Naive B cell (primary cell): ENCODE measurements at regions not wholly inside any gene's neighbourhood (a gene's known extent, or its start where the extent isn't known, plus 50 kb on each side); places are given as distances from the start of the nearest gene placed in this dataset.

Source experiments
- ATAC-seq, 2 donors: fragments of 150-1000 bp; cut with Tn5 transposase; 2 replicates each; pipeline ENCODE4 v1.10.0; 2021; ENCODE audit warnings: low read depth in 2 of 2, mild to moderate bottlenecking in 2 of 2, moderate library complexity in 2 of 2
- DNase-seq: peaks from one replicate; pipeline ENCODE4 v3.0.0; 2022
- H3K27ac Mint-ChIP-seq, 6 donors: one replicate each; pipeline ENCODE4 v1.8.0; 2020 to 2022; ENCODE audit warnings: mild to moderate bottlenecking in 6 of 6, mixed read lengths in 6 of 6, moderate library complexity in 5 of 6, inconsistent platforms in 2 of 6
- H3K27me3 Mint-ChIP-seq, 3 donors: one replicate each; pipeline ENCODE4 v1.8.0; 2021 to 2022; ENCODE audit warnings: mixed read lengths in 3 of 3, mild to moderate bottlenecking in 1 of 3
- H3K36me3 Mint-ChIP-seq, 2 donors: one replicate each; pipeline ENCODE4 v1.8.0; 2020 to 2022; ENCODE audit warnings: mixed read lengths in 2 of 2, inconsistent platforms in 1 of 2, mild to moderate bottlenecking in 1 of 2
- H3K4me1 Mint-ChIP-seq, 3 donors: one replicate each; pipeline ENCODE4 v1.8.0; 2020 to 2022; ENCODE audit warnings: mixed read lengths in 3 of 3, inconsistent platforms in 1 of 3, mild to moderate bottlenecking in 1 of 3, moderate library complexity in 1 of 3
- H3K4me3 Mint-ChIP-seq, 8 donors: one replicate each; pipeline ENCODE4 v1.8.0; 2020 to 2022; ENCODE audit warnings: mild to moderate bottlenecking in 8 of 8, mixed read lengths in 8 of 8, moderate library complexity in 8 of 8, inconsistent platforms in 2 of 8
- H3K9me3 Mint-ChIP-seq, 7 donors: one replicate each; pipeline ENCODE4 v1.8.0; 2020 to 2022; ENCODE audit warnings: mixed read lengths in 7 of 7, mild to moderate bottlenecking in 5 of 7, inconsistent platforms in 2 of 7, moderate library complexity in 1 of 7

- no peak for ATAC-seq
- H3K4me1 Mint-ChIP-seq, result no peaks in the 10 kb centered on the region
- DNase-seq, result no peak
- peaks cover 0 to 2% (median 0%) of the 10 kb centered on the region in 7 donors for H3K9me3 Mint-ChIP-seq
- H3K27ac Mint-ChIP-seq, result no peak overlapping the region
- H3K4me3 Mint-ChIP-seq, result no peak overlapping the region
- peaks cover 0 to 6% (median 0%) of the 10 kb centered on the region in 3 donors for H3K27me3 Mint-ChIP-seq
- H3K36me3 Mint-ChIP-seq, result no peaks in the 10 kb centered on the region
Observed at GRCh38 chr5:120012431-120012830, 383.1 kb downstream of the FAM170A start.

GRCh38 chr5:120014535-120014934, 385.2 kb downstream of the FAM170A start:
- no peak for ATAC-seq
- DNase-seq, result no peak
- Mint-ChIP-seq H3K36me3 (no peaks in the 10 kb centered on the region), H3K4me1 (no peaks in the 10 kb centered on the region), H3K9me3 (peaks cover 0 to 2% (median 0%) of the 10 kb centered on the region in 7 donors), H3K4me3 (no peak overlapping the region), H3K27me3 (peaks cover 0 to 6% (median 0%) of the 10 kb centered on the region in 3 donors), H3K27ac (no peak overlapping the region)

- H3K9me3 Mint-ChIP-seq, result peaks cover 0 to 4% (median 0%) of the 10 kb centered on the region in 7 donors
- no peaks in the 10 kb centered on the region for H3K4me1 Mint-ChIP-seq
- peaks cover 0 to 6% (median 0%) of the 10 kb centered on the region in 3 donors for H3K27me3 Mint-ChIP-seq
- no peak overlapping the region for H3K4me3 Mint-ChIP-seq
- ATAC-seq (no peak), DNase-seq (no peak)
- H3K27ac Mint-ChIP-seq, result no peak overlapping the region
- no peaks in the 10 kb centered on the region for H3K36me3 Mint-ChIP-seq
Observed at GRCh38 chr5:120016717-120017382, 387.5 kb downstream of the FAM170A start.

- ATAC-seq, result no peak
- Mint-ChIP-seq H3K27ac (no peak overlapping the region), H3K36me3 (no peaks in the 10 kb centered on the region), H3K4me1 (no peaks in the 10 kb centered on the region), H3K4me3 (no peak overlapping the region), H3K27me3 (peaks cover 0 to 6% (median 0%) of the 10 kb centered on the region in 3 donors), H3K9me3 (peaks cover 0 to 6% (median 0%) of the 10 kb centered on the region in 7 donors)
- DNase-seq, result no peak
Observed at GRCh38 chr5:120017513-120017912, 388.2 kb downstream of the FAM170A start.

DNA sequence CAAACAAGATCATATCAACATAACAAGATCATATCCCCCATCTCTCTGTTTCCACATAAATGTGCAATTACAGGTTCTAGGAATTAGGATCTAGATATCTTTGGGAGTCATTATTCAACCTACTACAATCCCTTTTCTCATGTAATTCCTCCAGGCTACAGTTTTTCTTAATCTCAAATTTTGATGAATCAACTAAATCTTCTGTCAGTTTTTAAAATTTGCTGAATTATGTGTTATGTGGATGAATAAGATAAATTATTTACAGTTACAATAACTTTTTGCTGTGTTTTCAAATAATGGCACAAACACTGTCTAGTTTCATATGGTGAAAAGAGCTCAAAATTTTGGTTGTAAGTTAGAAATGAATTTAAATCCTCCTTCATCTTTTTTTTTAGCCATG, 405.8 kb downstream of the FAM170A start:
- no peak overlapping the region for H3K4me3 Mint-ChIP-seq
- ATAC-seq (no peak), DNase-seq (no peak)
- peaks cover 0 to 5% (median 2%) of the 10 kb centered on the region in 7 donors for H3K9me3 Mint-ChIP-seq
- H3K27ac Mint-ChIP-seq, result no peak overlapping the region
- peaks cover 0 to 5% (median 0%) of the 10 kb centered on the region in 3 donors for H3K27me3 Mint-ChIP-seq
- no peaks in the 10 kb centered on the region for H3K4me1 Mint-ChIP-seq
- H3K36me3 Mint-ChIP-seq, result no peaks in the 10 kb centered on the region

DNA sequence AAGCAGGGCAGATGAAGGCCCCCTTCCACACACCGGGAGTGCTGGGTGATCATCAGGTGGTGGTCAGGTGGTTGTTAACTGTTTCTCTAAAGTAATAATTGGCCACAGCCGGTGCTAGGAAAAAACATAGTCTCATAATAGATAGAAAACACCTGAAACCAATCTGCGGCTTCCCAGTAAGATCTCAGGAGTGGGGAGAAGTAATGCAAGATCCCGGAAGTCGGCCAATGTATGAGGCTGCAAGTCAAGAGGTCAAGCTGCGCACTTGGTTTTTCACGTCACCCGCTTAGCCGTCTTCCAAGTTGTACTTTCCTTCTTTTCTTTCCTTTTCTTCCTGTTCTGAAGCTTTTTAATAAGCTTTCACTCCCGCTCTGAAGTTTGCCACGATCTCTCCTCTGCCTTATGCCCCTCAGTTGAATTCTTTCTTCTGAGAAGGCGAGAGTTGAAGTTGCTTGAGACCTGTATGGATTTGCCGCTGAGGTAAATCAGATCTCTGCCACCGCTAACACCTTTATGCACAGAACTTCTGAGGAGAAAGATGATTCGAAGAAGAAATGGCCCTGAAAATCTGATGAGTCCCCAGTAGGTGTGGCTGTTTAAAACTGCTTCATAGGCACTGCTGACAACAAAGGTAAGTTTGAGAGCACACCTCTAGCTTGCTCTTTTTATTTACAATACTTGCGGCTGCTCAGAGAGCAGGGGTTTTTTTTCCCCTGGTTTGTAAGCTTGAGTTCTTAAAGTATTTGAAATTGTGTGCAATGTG, 406.6 kb downstream of the FAM170A start:
- no peak for ATAC-seq
- no peaks in the 10 kb centered on the region for H3K4me1 Mint-ChIP-seq

DNA sequence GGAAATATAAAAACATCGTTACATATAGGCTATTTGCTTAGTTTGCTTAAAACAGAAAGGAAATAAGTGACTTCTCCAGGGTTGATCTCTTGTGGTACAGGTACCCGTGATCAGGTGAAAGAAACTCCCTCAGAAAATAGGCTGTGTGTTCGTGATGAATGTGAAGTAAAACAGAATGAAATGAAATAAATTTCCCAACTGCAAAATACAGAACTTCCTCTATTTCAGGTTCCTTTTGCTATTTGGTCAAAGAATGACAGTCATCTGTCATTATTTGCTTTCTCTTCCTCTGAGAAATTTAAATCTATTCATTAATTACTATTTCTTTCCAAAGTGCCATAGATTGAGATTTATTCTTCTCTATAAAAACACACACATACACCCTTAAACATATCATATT, 408.1 kb downstream of the FAM170A start:
- no peaks in the 10 kb centered on the region for H3K4me1 Mint-ChIP-seq
- no peak overlapping the region for H3K4me3 Mint-ChIP-seq
- H3K27ac Mint-ChIP-seq, result no peak overlapping the region
- H3K27me3 Mint-ChIP-seq, result peaks cover 0 to 5% (median 0%) of the 10 kb centered on the region in 3 donors
- no peaks in the 10 kb centered on the region for H3K36me3 Mint-ChIP-seq
- DNase-seq (no peak), ATAC-seq (no peak)
- peaks cover 0 to 5% (median 0%) of the 10 kb centered on the region in 7 donors for H3K9me3 Mint-ChIP-seq

More for the DNA sequence above, 406.6 kb downstream of the FAM170A start:
- no peak for DNase-seq
- peaks cover 0 to 5% (median 0%) of the 10 kb centered on the region in 3 donors for H3K27me3 Mint-ChIP-seq
- H3K27ac Mint-ChIP-seq, result no peak overlapping the region
- no peak overlapping the region for H3K4me3 Mint-ChIP-seq
- H3K9me3 Mint-ChIP-seq, result peaks cover 0 to 5% (median 2%) of the 10 kb centered on the region in 7 donors
- no peaks in the 10 kb centered on the region for H3K36me3 Mint-ChIP-seq

DNA sequence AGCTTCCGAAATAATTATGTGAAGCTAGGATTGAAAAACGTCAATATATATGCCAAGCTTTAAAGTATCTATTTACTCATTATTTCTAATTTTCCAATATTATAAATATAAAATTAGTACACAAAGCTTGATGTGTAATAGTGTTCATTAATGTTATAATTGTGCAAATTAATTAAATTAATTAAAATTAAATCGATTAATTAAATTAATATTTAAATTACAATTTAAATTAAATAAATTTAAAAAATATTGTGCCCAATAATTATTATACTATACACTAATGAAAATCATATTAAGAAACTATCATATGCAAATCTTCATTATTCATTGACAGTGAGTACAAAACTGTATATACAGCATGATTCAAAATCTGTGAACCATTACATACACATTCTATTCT, 409.8 kb downstream of the FAM170A start:
- H3K9me3 Mint-ChIP-seq, result no peaks in the 10 kb centered on the region
- H3K36me3 Mint-ChIP-seq, result no peaks in the 10 kb centered on the region
- H3K4me1 Mint-ChIP-seq, result no peaks in the 10 kb centered on the region
- no peak overlapping the region for H3K4me3 Mint-ChIP-seq
- H3K27ac Mint-ChIP-seq, result no peak overlapping the region
- H3K27me3 Mint-ChIP-seq, result peaks cover 0 to 5% (median 0%) of the 10 kb centered on the region in 3 donors
- no peak for ATAC-seq
- DNase-seq, result no peak

GRCh38 chr5:120043431-120043830, 414.1 kb downstream of the FAM170A start:
- Mint-ChIP-seq H3K4me1 (no peaks in the 10 kb centered on the region), H3K9me3 (no peaks in the 10 kb centered on the region), H3K27me3 (no peaks in the 10 kb centered on the region), H3K4me3 (no peak overlapping the region), H3K27ac (no peak overlapping the region), H3K36me3 (no peaks in the 10 kb centered on the region)
- ATAC-seq, result no peak
- DNase-seq, result no peak

- Mint-ChIP-seq H3K27ac (no peak overlapping the region), H3K27me3 (no peaks in the 10 kb centered on the region), H3K36me3 (no peaks in the 10 kb centered on the region), H3K9me3 (peaks cover 0 to 5% (median 0%) of the 10 kb centered on the region in 7 donors), H3K4me3 (no peak overlapping the region), H3K4me1 (no peaks in the 10 kb centered on the region)
- DNase-seq, result no peak
- no peak for ATAC-seq
Observed at GRCh38 chr5:120052916-120053828, 410.9 kb upstream of the PRR16 start.

GRCh38 chr5:120053841-120054240, 410.3 kb upstream of the PRR16 start:
- no peaks in the 10 kb centered on the region for H3K36me3 Mint-ChIP-seq
- H3K9me3 Mint-ChIP-seq, result peaks cover 0 to 5% (median 0%) of the 10 kb centered on the region in 7 donors
- no peak overlapping the region for H3K27ac Mint-ChIP-seq
- no peak overlapping the region for H3K4me3 Mint-ChIP-seq
- no peaks in the 10 kb centered on the region for H3K4me1 Mint-ChIP-seq
- H3K27me3 Mint-ChIP-seq, result no peaks in the 10 kb centered on the region
- DNase-seq, result no peak
- no peak for ATAC-seq

DNA sequence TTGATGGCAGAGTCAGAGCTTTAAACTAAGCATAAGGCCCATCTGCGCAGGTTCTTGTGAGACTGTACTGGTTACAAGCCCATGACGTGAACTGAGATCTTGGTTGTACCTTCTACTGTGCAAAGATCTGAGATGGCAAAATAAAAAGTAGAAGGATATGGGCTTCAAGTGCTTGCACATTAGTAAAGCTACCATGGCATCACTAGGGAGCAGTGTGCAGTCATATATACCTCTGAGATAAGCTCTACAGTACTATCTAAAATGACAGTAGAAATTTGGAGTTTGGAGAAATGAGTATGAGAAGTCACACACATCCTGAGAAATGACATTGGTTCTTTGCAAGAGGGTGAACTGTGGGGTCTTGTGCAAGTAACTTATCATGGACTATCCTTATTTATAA, 408.2 kb upstream of the PRR16 start:
- H3K27me3 Mint-ChIP-seq, result no peaks in the 10 kb centered on the region
- H3K9me3 Mint-ChIP-seq, result peaks cover 0 to 2% (median 0%) of the 10 kb centered on the region in 7 donors
- H3K27ac Mint-ChIP-seq, result no peak overlapping the region
- no peaks in the 10 kb centered on the region for H3K36me3 Mint-ChIP-seq
- no peaks in the 10 kb centered on the region for H3K4me1 Mint-ChIP-seq
- DNase-seq, result no peak
- H3K4me3 Mint-ChIP-seq, result no peak overlapping the region
- no peak for ATAC-seq

GRCh38 chr5:120062515-120062917, 401.6 kb upstream of the PRR16 start:
- Mint-ChIP-seq H3K4me3 (no peak overlapping the region), H3K27ac (no peak overlapping the region), H3K27me3 (no peaks in the 10 kb centered on the region), H3K4me1 (no peaks in the 10 kb centered on the region), H3K36me3 (no peaks in the 10 kb centered on the region), H3K9me3 (peaks cover 0 to 3% (median 0%) of the 10 kb centered on the region in 7 donors)
- ATAC-seq (no peak), DNase-seq (no peak)
